OCI-LY1 (cell line): ENCODE measurements at regions not wholly inside any gene's neighbourhood (a gene's known extent, or its start where the extent isn't known, plus 50 kb on each side); places are given as distances from the start of the nearest gene placed in this dataset.

Source experiments
- H2AFZ ChIP-seq: fragments of 200-600 bp; sonication (generic), shearing (Covaris generic); 2 replicates; pipeline ENCODE4 v1.6.0; 2014; ENCODE audit warnings: antibody characterized with exemption, mild to moderate bottlenecking, low read length
- H3F3A ChIP-seq: fragments of 200-600 bp; sonication (generic), shearing (Covaris generic); 2 replicates; pipeline ENCODE4 v1.6.0; 2014; ENCODE audit warnings: mild to moderate bottlenecking, antibody characterized with exemption, low read length, moderate library complexity; ENCODE audit not compliant: insufficient read depth
- H3K27ac ChIP-seq: fragments of 200-600 bp; sonication (generic); 2 replicates; pipeline ENCODE4 v1.5.1; 2014; ENCODE audit warnings: low read length, mixed run types, mild to moderate bottlenecking, low read depth; ENCODE audit not compliant: poor library complexity, severe bottlenecking
- H3K27me3 ChIP-seq: fragments of 200-600 bp; sonication (generic); 2 replicates; pipeline ENCODE4 v1.6.0; 2014; ENCODE audit warnings: antibody characterized with exemption, mild to moderate bottlenecking, low read length, moderate library complexity; ENCODE audit not compliant: insufficient read depth
- H3K36me3 ChIP-seq: fragments of 200-600 bp; sonication (generic); 2 replicates; pipeline ENCODE4 v1.6.1; 2014; ENCODE audit warnings: mild to moderate bottlenecking, antibody characterized with exemption, low read length, moderate library complexity, mixed read lengths; ENCODE audit not compliant: insufficient read depth
- H3K4me1 ChIP-seq: fragments of 200-600 bp; sonication (generic); 2 replicates; pipeline ENCODE4 v1.5.1; 2014; ENCODE audit warnings: mild to moderate bottlenecking, low read length, moderate library complexity; ENCODE audit not compliant: insufficient read depth, severe bottlenecking
- H3K4me2 ChIP-seq: fragments of 200-600 bp; sonication (generic), shearing (Covaris generic); 2 replicates; pipeline ENCODE4 v1.6.1; 2014; ENCODE audit warnings: low read length
- H3K4me3 ChIP-seq: fragments of 200-600 bp; sonication (generic); 2 replicates; pipeline ENCODE4 v1.5.1; 2014; ENCODE audit warnings: low read length, low read depth, mild to moderate bottlenecking, mixed read lengths; ENCODE audit not compliant: poor library complexity, severe bottlenecking
- H3K79me2 ChIP-seq: fragments of 200-600 bp; shearing (Covaris generic); 2 replicates; pipeline ENCODE4 v1.6.1; 2016; ENCODE audit warnings: mixed run types, low read length, mixed read lengths; ENCODE audit not compliant: insufficient read depth
- H3K9ac ChIP-seq: fragments of 200-600 bp; sonication (generic), shearing (Covaris generic); 2 replicates; pipeline ENCODE4 v1.6.1; 2014; ENCODE audit warnings: mild to moderate bottlenecking, low read length, mixed read lengths
- H3K9me2 ChIP-seq: fragments of 200-600 bp; sonication (generic), shearing (Covaris generic); 2 replicates; pipeline ENCODE4 v1.6.1; 2014; ENCODE audit warnings: low read depth, mild to moderate bottlenecking, low read length, mixed read lengths
- H3K9me3 ChIP-seq: fragments of 200-600 bp; shearing (Covaris generic); 2 replicates; pipeline ENCODE4 v1.6.1; 2014; ENCODE audit warnings: low read length, mixed read lengths
- H4K20me1 ChIP-seq: fragments of 200-600 bp; sonication (generic), shearing (Covaris generic); 2 replicates; pipeline ENCODE4 v1.6.0; 2016; ENCODE audit warnings: mild to moderate bottlenecking, low read length; ENCODE audit not compliant: insufficient read depth
- EZH2 ChIP-seq: fragments of 200-600 bp; sonication (generic), shearing (Covaris generic); IDR thresholded peaks from 2 replicates; pipeline ENCODE4 v1.8.0; 2017; ENCODE audit warnings: borderline replicate concordance, mixed run types, mild to moderate bottlenecking, antibody characterized with exemption, low read length, moderate library complexity, mixed read lengths
- TF ChIP-seq, protein P1 (sequence below): fragments of 200-600 bp; sonication (generic), shearing (Covaris generic); IDR thresholded peaks from 2 replicates; pipeline ENCODE4 v1.5.1; 2017; ENCODE audit warnings: mild to moderate bottlenecking, antibody characterized with exemption, low read length, moderate library complexity, mixed read lengths

DNA sequence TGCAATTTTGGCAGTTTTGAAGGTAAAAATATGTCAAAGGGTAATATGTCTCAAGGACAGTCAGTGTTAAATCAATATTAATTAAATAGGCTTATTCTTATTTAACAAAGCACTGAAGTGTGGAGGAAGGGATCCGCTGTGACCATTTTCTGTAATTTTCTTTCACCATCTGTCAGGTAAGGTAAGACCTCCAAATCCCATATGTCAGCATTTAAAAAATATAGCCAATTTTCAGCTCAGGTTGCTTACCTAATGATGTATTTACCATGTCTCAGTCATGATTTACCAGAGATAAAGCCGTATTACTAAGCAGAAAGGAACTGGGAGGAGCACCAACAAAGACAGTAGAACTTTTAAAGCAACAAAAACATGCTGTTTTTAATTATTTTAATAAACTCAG, 683.9 kb downstream of the CCSER2 start:
- no peaks in the 10 kb centered on the region for H3K4me1 ChIP-seq
- H3K79me2 ChIP-seq = no peaks in the 10 kb centered on the region
- no peaks in the 10 kb centered on the region for H4K20me1 ChIP-seq
- H3K9ac ChIP-seq = no peak overlapping the region
- no peaks in the 10 kb centered on the region for H3K27me3 ChIP-seq
- H3K4me2 ChIP-seq = no peak overlapping the region
- no peak overlapping the region for H3K4me3 ChIP-seq
- no peak overlapping the region for H2AFZ ChIP-seq
- H3K9me2 ChIP-seq = no peaks in the 10 kb centered on the region
- H3K27ac ChIP-seq = no peak overlapping the region
- no peaks in the 10 kb centered on the region for H3F3A ChIP-seq
- no peak for TF ChIP-seq EZH2
- TF ChIP-seq, protein P1, sequence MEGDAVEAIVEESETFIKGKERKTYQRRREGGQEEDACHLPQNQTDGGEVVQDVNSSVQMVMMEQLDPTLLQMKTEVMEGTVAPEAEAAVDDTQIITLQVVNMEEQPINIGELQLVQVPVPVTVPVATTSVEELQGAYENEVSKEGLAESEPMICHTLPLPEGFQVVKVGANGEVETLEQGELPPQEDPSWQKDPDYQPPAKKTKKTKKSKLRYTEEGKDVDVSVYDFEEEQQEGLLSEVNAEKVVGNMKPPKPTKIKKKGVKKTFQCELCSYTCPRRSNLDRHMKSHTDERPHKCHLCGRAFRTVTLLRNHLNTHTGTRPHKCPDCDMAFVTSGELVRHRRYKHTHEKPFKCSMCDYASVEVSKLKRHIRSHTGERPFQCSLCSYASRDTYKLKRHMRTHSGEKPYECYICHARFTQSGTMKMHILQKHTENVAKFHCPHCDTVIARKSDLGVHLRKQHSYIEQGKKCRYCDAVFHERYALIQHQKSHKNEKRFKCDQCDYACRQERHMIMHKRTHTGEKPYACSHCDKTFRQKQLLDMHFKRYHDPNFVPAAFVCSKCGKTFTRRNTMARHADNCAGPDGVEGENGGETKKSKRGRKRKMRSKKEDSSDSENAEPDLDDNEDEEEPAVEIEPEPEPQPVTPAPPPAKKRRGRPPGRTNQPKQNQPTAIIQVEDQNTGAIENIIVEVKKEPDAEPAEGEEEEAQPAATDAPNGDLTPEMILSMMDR = no peak
- no peaks in the 10 kb centered on the region for H3K9me3 ChIP-seq
- H3K36me3 ChIP-seq = no peaks in the 10 kb centered on the region

DNA sequence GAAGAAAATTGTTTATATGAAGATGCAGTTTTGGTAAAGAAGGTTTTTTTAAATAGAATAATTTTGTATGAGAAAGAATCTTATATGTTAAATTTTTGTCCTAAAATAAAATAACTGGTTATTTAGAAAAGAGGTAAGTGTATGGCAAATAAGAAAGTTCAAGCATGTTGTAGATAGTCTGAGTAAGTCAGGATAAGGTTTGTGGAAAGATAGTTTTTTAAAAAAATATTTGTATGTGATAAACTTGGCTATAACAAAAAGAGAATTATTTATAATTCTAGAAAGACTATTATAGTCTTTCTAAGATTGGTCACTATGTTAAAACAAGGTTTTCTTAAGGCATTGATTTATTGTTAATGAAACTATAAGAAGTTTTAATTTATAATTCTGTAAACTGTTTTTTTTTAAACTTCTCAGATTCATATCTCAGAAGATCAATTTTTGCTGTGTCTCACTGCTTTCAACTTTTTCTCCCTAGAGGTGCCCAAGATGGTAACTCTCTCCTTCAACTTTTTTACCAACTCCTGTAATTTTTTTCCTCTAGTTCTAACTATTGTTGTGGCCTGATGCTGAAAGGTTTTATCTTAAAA, 698.6 kb downstream of the CCSER2 start:
- TF ChIP-seq, protein P1 = no peak
- no peak for TF ChIP-seq EZH2
- H3K4me2 ChIP-seq = no peak overlapping the region

DNA sequence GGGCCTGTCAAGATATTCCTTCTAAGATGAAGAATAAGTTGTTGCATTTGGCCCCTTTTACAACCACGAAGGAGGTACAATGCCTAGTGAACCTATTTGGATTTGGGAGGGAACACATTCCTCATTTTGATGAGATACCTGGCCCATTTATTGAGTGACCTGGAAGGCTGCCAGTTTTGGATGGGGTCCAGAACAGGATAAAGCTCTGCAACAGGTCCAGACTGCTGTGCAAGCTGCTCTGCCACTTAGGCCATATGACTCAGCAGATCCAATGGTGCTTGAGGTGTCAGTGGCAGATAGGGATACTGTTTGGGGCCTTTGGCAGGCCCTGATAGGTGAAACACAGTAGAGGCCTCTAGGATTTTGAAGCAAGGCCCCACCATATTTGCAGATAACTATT, 704.6 kb downstream of the CCSER2 start:
- Histone ChIP-seq H3K4me3 (no peak overlapping the region), H3K4me2 (no peak overlapping the region), H3K4me1 (no peaks in the 10 kb centered on the region), H3K36me3 (no peaks in the 10 kb centered on the region), H3K27me3 (no peaks in the 10 kb centered on the region), H4K20me1 (no peaks in the 10 kb centered on the region), H3K9ac (no peak overlapping the region), H3K79me2 (no peaks in the 10 kb centered on the region), H3K9me3 (no peaks in the 10 kb centered on the region), H3F3A (no peaks in the 10 kb centered on the region), H3K27ac (no peak overlapping the region), H3K9me2 (no peaks in the 10 kb centered on the region), H2AFZ (no peak overlapping the region)
- no peak for TF ChIP-seq EZH2
- TF ChIP-seq, protein P1 = no peak

More for the DNA sequence above, 698.6 kb downstream of the CCSER2 start:
- no peaks in the 10 kb centered on the region for H3K9me2 ChIP-seq
- H3K79me2 ChIP-seq = no peaks in the 10 kb centered on the region
- no peaks in the 10 kb centered on the region for H3K9me3 ChIP-seq
- no peaks in the 10 kb centered on the region for H3K27me3 ChIP-seq
- no peaks in the 10 kb centered on the region for H3F3A ChIP-seq
- no peak overlapping the region for H3K27ac ChIP-seq
- H4K20me1 ChIP-seq = no peaks in the 10 kb centered on the region
- no peak overlapping the region for H3K4me3 ChIP-seq
- no peaks in the 10 kb centered on the region for H3K36me3 ChIP-seq
- no peak overlapping the region for H3K9ac ChIP-seq
- H3K4me1 ChIP-seq = no peaks in the 10 kb centered on the region
- no peak overlapping the region for H2AFZ ChIP-seq
